Keratinocyte (primary cell): ENCODE measurements at regions not wholly inside any gene's neighbourhood (a gene's known extent, or its start where the extent isn't known, plus 50 kb on each side); places are given as distances from the start of the nearest gene placed in this dataset.

Experiments used
- DNase-seq: peaks from one replicate; pipeline ENCODE4 v3.0.0-alpha.2; 2011; ENCODE audit warnings: low read depth, missing footprints, low spot score
- FAIRE-seq: peaks from 2 replicates; lab custom pipeline; 2011; peaks lifted over from hg19 to GRCh38; lab: Jason Lieb, UNC
- H2AFZ ChIP-seq: 2 replicates; pipeline ENCODE4 v1.6.0; 2012; ENCODE audit warnings: low read length, control low read depth, inconsistent platforms; ENCODE audit not compliant: control insufficient read depth
- H3K27ac ChIP-seq: 2 replicates; pipeline ENCODE4 v1.5.1; 2011; ENCODE audit warnings: low read length; ENCODE audit not compliant: control insufficient read depth, insufficient read depth
- H3K27me3 ChIP-seq: 3 replicates; pipeline ENCODE4 v1.6.0; 2011; ENCODE audit warnings: low read length; ENCODE audit not compliant: control insufficient read depth, insufficient read depth; ENCODE audit errors: extremely low read depth
- H3K36me3 ChIP-seq, 2 experiments: 2 replicates in 1 of 2; 3 replicates in 1 of 2; pipeline ENCODE4 v1.5.1; 2011; ENCODE audit warnings: low read length in 2 of 2, mild to moderate bottlenecking in 1 of 2; ENCODE audit not compliant: control insufficient read depth in 2 of 2, insufficient read depth in 2 of 2; ENCODE audit errors: extremely low read depth in 1 of 2
- H3K4me1 ChIP-seq: 3 replicates; pipeline ENCODE4 v1.5.1; 2011; ENCODE audit warnings: low read length; ENCODE audit not compliant: control insufficient read depth, insufficient read depth; ENCODE audit errors: extremely low read depth
- H3K4me2 ChIP-seq: 3 replicates; pipeline ENCODE4 v1.6.0; 2011; ENCODE audit warnings: low read depth, low read length; ENCODE audit not compliant: control insufficient read depth, insufficient read depth; ENCODE audit errors: extremely low read depth
- H3K4me3 ChIP-seq, 3 experiments: fragments of 200-600 bp in 1 of 3; sonication (generic) in 1 of 3; 2 replicates in 2 of 3; 3 replicates in 1 of 3; pipeline ENCODE4 v1.5.1; 2011 to 2016; ENCODE audit warnings: low read length in 3 of 3, mild to moderate bottlenecking in 3 of 3, control low read depth in 2 of 3, inconsistent platforms in 1 of 3, low read depth in 1 of 3, mixed read lengths in 1 of 3, mixed run types in 1 of 3, moderate library complexity in 1 of 3; ENCODE audit not compliant: control insufficient read depth in 2 of 3, insufficient read depth in 2 of 3; ENCODE audit errors: extremely low read depth in 1 of 3
- H3K79me2 ChIP-seq: 2 replicates; pipeline ENCODE4 v1.6.0; 2012; ENCODE audit warnings: low read length; ENCODE audit not compliant: control insufficient read depth, insufficient read depth
- H3K9ac ChIP-seq: 3 replicates; pipeline ENCODE4 v1.6.0; 2011; ENCODE audit warnings: low read length; ENCODE audit not compliant: control insufficient read depth, insufficient read depth; ENCODE audit errors: extremely low read depth
- H3K9me1 ChIP-seq: 3 replicates; pipeline ENCODE4 v1.6.0; 2011; ENCODE audit warnings: low read length; ENCODE audit not compliant: control insufficient read depth, insufficient read depth; ENCODE audit errors: extremely low read depth
- H3K9me3 ChIP-seq: 2 replicates; pipeline ENCODE4 v1.5.1; 2012; ENCODE audit warnings: low read depth, low read length; ENCODE audit not compliant: control insufficient read depth
- H4K20me1 ChIP-seq: 3 replicates; pipeline ENCODE4 v1.6.0; 2011; ENCODE audit warnings: low read length; ENCODE audit not compliant: control insufficient read depth, insufficient read depth; ENCODE audit errors: extremely low read depth
- CTCF ChIP-seq, 3 experiments: IDR thresholded peaks in 1 of 3; conservative IDR thresholded peaks in 1 of 3; optimal IDR thresholded peaks in 1 of 3; 2 replicates in 2 of 3; 3 replicates in 1 of 3; pipeline versions ENCODE3 to v1.5.1; 2011; ENCODE audit warnings: low read length in 3 of 3, mild to moderate bottlenecking in 3 of 3, moderate library complexity in 2 of 3, control low read depth in 1 of 3, inconsistent platforms in 1 of 3; ENCODE audit not compliant: insufficient read depth in 2 of 3; ENCODE audit errors: extremely low read depth in 1 of 3
- EZH2 ChIP-seq: IDR thresholded peaks from one replicate; pipeline ENCODE4 v1.6.1; 2012; ENCODE audit warnings: inconsistent platforms, mild to moderate bottlenecking, low read length, moderate library complexity
- dilution Hi-C: fragments of 300-500 bp; cut with MboI; formaldehyde crosslinking; loops from one replicate; pipeline ENCODE4 v1.7.0; 2020; ENCODE audit warnings: low sequenced_read_pairs; ENCODE audit not compliant: extremely low pct_ligation_motif_present

DNA sequence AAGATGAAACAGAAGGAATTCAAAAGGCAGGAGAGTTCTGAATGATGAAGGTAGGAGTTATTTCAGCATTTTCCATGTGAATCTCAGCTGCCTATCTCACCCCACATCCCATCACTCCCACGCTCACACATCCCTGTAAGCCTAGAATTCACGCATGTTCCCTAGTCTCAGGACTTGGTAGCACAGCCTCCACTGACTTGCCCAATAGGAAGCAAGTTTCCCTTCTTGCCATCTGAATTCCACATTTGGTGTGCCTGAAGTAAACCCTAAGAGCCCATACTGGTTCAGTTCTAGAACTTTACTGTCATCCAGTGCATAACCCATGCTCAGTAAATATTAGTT, 56.6 kb downstream of the STYXL2 start:
- no peak overlapping the region for H3K9ac ChIP-seq
- H3K4me1 ChIP-seq = peaks cover 14% of the 10 kb centered on the region
- H3K27me3 ChIP-seq = no peaks in the 10 kb centered on the region
- no peak overlapping the region for H3K4me2 ChIP-seq
- H3K79me2 ChIP-seq = no peaks in the 10 kb centered on the region
- no peaks in the 10 kb centered on the region for H3K9me3 ChIP-seq
- H3K36me3 ChIP-seq = no peaks in the 10 kb centered on the region
- H4K20me1 ChIP-seq = no peaks in the 10 kb centered on the region
- dilution Hi-C loops = no loop called here
- no peak overlapping the region for H3K27ac ChIP-seq
- DNase-seq (no peak), FAIRE-seq (peak; percentile 43)
- no peak overlapping the region for H3K4me3 ChIP-seq
- H3K9me1 ChIP-seq = no peaks in the 10 kb centered on the region
- no peak for TF ChIP-seq EZH2
- no peak overlapping the region for H2AFZ ChIP-seq

DNA sequence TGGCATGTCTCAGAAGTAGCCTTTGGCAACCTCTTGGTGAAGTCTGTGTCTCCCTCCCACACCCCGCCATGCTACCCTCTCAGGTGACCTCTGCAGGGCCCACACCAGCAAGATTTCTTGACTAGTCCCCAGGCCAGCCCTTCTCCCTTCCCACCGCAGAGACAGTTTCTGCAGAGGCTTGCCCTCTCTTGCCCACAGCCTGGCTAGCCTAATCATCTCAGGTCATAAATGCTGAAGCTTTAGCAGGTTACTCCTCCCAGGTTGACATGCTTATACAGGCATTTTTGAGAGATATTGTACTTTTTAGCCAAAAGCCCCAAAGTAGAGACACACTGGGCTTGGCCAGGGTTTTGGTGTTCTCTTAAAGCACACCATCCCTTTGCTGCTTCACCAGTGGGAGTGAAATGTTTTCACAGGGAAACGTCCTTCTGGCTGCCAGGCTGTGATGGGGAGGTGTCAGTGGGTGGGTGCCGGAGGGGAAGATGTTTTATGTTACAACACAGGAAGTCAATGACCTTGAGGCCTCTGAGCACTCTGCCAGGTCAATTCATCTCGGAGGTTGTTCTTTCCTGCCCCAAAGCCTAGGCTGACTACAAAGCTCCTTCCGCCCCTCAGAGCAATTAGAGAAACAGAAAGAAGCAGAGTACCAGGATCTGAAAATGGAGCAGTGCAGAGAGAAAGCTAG, 58.5 kb downstream of the STYXL2 start:
- peak overlapping the region; percentile 41 for H3K9ac ChIP-seq
- no peaks in the 10 kb centered on the region for H3K9me3 ChIP-seq
- peak overlapping the region in 2 of 3 experiments; percentile 51 to 54 for H3K4me3 ChIP-seq
- H3K4me1 ChIP-seq = peaks cover 14% of the 10 kb centered on the region
- no peaks in the 10 kb centered on the region for H3K36me3 ChIP-seq
- peak overlapping the region; percentile 89 for H2AFZ ChIP-seq
- H4K20me1 ChIP-seq = no peaks in the 10 kb centered on the region
- peak; percentile 79 for FAIRE-seq
- no peak for DNase-seq
- no peak overlapping the region for H3K27ac ChIP-seq
- no peaks in the 10 kb centered on the region for H3K79me2 ChIP-seq
- TF ChIP-seq CTCF (optimal IDR thresholded peaks at IDR 0.05 in 1 of 3, IDR thresholded peaks at IDR 0.05 in 1 of 3, conservative IDR thresholded peaks at IDR 0.05 in 1 of 3; ENCODE audit: extremely low read depth in 1 of 3, insufficient read depth in 2 of 3, low read length in 3 of 3) (no peak), EZH2 (no peak)
- no peaks in the 10 kb centered on the region for H3K9me1 ChIP-seq
- dilution Hi-C loops = no loop called here
- peak overlapping the region; percentile 82 for H3K4me2 ChIP-seq
- no peaks in the 10 kb centered on the region for H3K27me3 ChIP-seq

- H3K9me1 ChIP-seq = no peaks in the 10 kb centered on the region
- peaks cover 30% of the 10 kb centered on the region for H3K4me1 ChIP-seq
- no peaks in the 10 kb centered on the region for H3K9me3 ChIP-seq
- H3K79me2 ChIP-seq = no peaks in the 10 kb centered on the region
- no peak overlapping the region for H2AFZ ChIP-seq
- H4K20me1 ChIP-seq = no peaks in the 10 kb centered on the region
- no peak overlapping the region for H3K27ac ChIP-seq
- H3K9ac ChIP-seq = no peak overlapping the region
- DNase-seq (no peak), FAIRE-seq (no peak)
- dilution Hi-C loops = no loop called here
- H3K36me3 ChIP-seq = no peaks in the 10 kb centered on the region
- H3K27me3 ChIP-seq = no peaks in the 10 kb centered on the region
- H3K4me3 ChIP-seq = no peak overlapping the region
- no peak for TF ChIP-seq CTCF (optimal IDR thresholded peaks at IDR 0.05 in 1 of 3, IDR thresholded peaks at IDR 0.05 in 1 of 3, conservative IDR thresholded peaks at IDR 0.05 in 1 of 3; ENCODE audit: extremely low read depth in 1 of 3, insufficient read depth in 2 of 3, low read length in 3 of 3)
- TF ChIP-seq EZH2 = no peak
- H3K4me2 ChIP-seq = no peak overlapping the region
Measured at GRCh38 chr1:167156466-167156865, 62.6 kb downstream of the STYXL2 start.
